MG63 (cell line): ENCODE measurements at regions not wholly inside any gene's neighbourhood (a gene's known extent, or its start where the extent isn't known, plus 50 kb on each side); places are given as distances from the start of the nearest gene placed in this dataset.

Source experiments
- DNase-seq: peaks from one replicate; pipeline ENCODE4 v3.0.0-alpha.2; 2020
- H3K27me3 ChIP-seq: fragments of 250-450 bp; sonication (Bioruptor Pico); 2 replicates; pipeline ENCODE4 v1.5.1; 2020; ENCODE audit warnings: mild to moderate bottlenecking, moderate library complexity
- H3K36me3 ChIP-seq: fragments of 250-450 bp; sonication (Bioruptor Pico); 2 replicates; pipeline ENCODE4 v1.5.1; 2020; ENCODE audit warnings: mild to moderate bottlenecking, moderate library complexity
- H3K4me3 ChIP-seq: fragments of 250-450 bp; sonication (Bioruptor Pico); 2 replicates; pipeline ENCODE4 v1.5.1; 2020; ENCODE audit warnings: mild to moderate bottlenecking, moderate library complexity
- H3K9me3 ChIP-seq: fragments of 250-450 bp; sonication (Bioruptor Pico); 2 replicates; pipeline ENCODE4 v1.5.1; 2020; ENCODE audit warnings: mild to moderate bottlenecking, moderate library complexity

DNA sequence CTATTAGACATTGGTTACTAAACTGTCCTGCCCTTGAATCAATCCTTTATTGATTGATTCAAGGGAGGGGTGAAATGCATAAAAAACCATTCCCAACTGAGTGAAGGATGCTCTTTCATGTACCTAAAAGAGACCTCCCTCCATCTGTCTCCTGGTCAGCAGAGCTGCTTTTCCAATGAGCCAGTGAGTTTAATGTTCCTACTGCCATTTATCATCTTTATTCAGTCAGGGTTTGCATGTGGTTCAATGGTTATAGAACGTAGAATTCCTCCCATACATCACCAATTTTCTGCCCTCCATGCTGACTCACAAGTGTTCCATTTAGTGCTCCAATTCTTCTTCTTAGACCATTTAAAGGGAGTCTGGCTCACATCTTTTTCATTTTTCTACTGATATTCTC lies 199.1 kb upstream of the PCSK5 start:
- no peak for DNase-seq

DNA sequence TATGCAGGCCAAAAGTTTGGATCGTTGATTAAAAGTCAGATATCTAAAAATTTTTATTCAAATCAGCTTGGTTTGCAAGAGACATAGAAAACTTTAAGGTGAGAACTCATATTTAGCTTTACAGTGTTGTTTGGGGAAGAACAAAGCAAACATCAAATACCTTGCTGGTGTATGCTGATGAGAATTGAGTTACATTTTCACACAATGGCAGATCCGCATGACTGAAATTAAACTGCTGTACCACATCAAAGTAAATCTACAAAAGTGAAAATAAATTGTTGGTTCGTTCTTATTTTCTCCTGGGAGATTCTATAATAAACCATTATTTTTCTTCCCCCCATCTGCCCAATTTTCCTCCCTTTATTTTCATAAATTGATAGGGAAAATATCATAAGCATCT lies 198.2 kb upstream of the PCSK5 start:
- H3K36me3 ChIP-seq: no peaks in the 10 kb centered on the region
- DNase-seq: no peak
- no peaks in the 10 kb centered on the region for H3K27me3 ChIP-seq
- H3K4me3 ChIP-seq: no peak overlapping the region
- H3K9me3 ChIP-seq: no peaks in the 10 kb centered on the region

More for the DNA sequence above, 199.1 kb upstream of the PCSK5 start:
- no peaks in the 10 kb centered on the region for H3K9me3 ChIP-seq
- H3K4me3 ChIP-seq: no peak overlapping the region
- H3K36me3 ChIP-seq: no peaks in the 10 kb centered on the region
- H3K27me3 ChIP-seq: no peaks in the 10 kb centered on the region

DNA sequence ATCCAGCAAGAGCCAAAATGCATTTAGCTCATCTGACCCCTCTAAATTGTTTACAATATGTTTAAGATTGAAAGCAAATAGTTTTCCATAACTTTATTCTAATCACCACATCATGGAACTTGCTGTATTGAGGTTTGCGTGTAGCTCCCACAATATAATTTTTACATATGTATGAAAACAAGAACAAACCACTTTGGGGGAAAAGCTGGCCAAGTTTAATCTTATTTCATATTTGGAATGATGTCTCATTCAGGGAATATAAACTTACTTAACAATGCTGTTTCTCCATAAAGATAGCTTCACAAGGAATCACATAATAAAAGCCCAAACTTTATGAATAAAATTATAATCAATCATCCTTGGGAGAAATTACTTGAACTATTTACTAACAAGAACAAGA lies 194.6 kb upstream of the PCSK5 start:
- H3K27me3 ChIP-seq: no peaks in the 10 kb centered on the region
- H3K4me3 ChIP-seq: no peak overlapping the region
- no peak for DNase-seq
- no peaks in the 10 kb centered on the region for H3K9me3 ChIP-seq
- H3K36me3 ChIP-seq: no peaks in the 10 kb centered on the region

DNA sequence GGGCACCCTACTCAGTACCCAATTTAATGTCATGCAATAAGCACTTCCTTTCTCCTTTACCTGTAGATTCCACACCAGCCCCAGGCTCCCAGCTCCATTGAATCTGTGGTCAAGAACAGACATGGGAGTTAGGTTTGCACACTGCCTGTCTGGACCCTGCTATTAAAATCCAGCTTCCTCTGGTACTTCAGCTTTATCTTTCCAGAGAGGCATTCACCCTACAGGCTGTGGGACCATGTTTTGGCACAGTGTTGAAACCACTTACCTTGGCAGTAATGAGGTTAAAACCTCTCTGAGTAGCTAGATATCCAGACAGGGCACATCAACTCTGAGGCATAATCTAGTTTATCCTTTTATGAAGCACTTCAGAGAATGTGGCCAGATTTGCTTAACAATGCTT lies 191.5 kb upstream of the PCSK5 start:
- DNase-seq: no peak
- Histone ChIP-seq H3K4me3 (no peak overlapping the region), H3K9me3 (no peaks in the 10 kb centered on the region), H3K27me3 (no peaks in the 10 kb centered on the region), H3K36me3 (no peaks in the 10 kb centered on the region)

DNA sequence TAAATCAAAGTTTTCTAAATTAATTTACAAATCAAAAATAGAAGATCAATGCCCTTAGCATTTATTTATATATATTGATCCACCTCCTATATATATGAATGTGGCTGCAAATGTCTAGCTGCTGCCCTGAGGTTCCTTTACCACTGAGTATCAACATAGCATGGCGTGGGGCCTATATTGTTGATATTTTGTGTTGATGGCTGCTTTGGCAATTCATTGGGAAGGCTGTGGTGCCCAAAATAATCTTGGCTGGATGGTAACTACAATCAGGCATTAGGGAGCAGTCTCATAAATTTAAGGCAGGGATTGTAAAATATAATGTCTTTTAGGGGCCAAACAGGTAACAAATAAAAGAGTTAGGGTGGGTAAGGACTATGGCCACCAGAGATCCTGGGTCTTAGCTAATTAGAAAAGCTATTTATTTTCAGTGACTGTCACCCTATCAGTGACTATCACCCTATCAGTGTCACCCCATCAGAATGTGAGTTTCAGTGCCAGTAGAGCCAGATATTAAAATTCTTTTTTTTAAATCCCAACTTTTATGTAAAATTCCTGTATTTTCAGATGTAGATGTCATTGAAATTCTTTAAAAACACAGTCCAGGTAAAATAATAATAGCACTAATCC lies 190.7 kb upstream of the PCSK5 start:
- no peaks in the 10 kb centered on the region for H3K9me3 ChIP-seq
- H3K36me3 ChIP-seq: no peaks in the 10 kb centered on the region
- DNase-seq: no peak
- H3K27me3 ChIP-seq: no peaks in the 10 kb centered on the region
- H3K4me3 ChIP-seq: no peak overlapping the region

DNA sequence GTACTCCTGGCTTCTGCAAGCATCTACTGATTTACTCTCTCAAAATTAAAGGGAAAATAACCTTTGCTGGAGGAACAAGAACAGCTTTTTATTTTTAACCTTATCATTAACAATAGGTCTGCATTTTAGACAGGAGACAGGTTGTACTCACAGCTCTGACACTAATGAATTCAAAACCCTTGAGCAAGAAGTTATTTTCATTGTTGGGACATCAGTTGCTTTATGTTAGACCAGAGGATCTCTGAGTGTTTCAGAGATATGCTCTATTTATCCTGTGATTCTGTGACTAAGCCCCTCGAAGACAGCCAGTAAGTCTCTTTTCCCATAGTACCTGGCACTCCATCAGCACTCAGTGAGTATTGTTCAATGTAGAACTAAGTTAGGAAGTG lies 190.2 kb upstream of the PCSK5 start:
- Histone ChIP-seq H3K4me3 (no peak overlapping the region), H3K9me3 (no peaks in the 10 kb centered on the region), H3K36me3 (no peaks in the 10 kb centered on the region), H3K27me3 (no peaks in the 10 kb centered on the region)
- no peak for DNase-seq

DNA sequence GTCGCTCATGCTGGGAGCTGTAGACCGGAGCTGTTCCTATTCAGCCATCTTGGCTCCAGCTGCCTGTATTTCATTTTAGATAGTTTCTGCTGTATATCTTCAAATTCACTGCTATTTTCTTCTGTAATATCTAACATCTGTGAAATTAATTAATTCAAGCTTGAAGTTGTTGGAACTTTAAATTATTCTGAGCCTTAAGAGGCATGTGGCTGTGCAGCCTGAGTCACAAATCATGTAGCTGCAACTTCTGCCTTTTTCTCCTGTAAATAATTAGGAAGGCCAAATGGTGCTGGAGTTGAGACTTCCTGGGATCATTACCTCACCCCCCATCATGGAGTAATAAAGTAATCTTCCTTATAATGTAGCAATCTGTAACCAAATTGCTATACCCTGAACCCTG lies 183.3 kb upstream of the PCSK5 start:
- DNase-seq: no peak
- Histone ChIP-seq H3K27me3 (no peaks in the 10 kb centered on the region), H3K36me3 (no peaks in the 10 kb centered on the region), H3K4me3 (no peak overlapping the region), H3K9me3 (no peaks in the 10 kb centered on the region)

DNA sequence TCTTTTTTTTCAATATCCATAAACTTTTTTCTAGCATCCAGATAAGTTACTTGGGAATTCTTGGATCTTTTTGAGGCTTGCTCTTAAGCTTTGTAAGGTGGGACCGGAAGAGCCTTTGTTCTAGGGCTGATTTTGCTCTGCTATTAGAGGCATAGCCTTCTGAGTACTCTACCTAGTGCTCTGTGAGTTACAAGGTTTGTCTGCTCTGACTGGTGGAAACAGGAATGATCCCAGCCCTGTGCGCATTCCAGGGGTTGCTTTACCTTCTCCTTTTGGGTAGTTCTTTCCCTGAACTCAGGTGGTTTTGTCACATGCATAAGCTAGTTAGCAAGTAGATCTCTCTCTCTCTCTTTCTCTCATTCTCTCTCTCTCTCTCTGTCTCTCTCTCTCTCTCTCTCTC lies 180.8 kb upstream of the PCSK5 start:
- no peak overlapping the region for H3K4me3 ChIP-seq
- no peaks in the 10 kb centered on the region for H3K27me3 ChIP-seq
- H3K9me3 ChIP-seq: no peaks in the 10 kb centered on the region
- DNase-seq: no peak
- no peaks in the 10 kb centered on the region for H3K36me3 ChIP-seq

DNA sequence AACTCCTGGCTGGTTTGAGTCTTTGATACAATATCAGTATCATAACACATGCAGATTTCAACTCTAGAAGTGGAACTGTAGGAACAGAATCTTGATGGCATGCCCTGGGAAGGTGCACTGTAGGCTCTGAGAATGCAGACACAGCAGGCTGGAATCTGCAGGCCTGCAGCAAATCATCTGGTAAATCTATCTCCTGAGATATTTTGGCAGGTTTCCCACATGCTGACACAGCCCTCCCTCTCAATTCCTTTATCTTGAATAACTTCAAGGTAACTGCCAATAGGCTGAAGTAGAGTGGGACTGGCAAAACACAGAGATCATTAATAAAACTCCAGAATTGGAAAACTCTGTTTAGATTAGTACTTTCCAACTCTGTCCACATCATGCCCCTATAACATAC lies 177.8 kb upstream of the PCSK5 start:
- Histone ChIP-seq H3K4me3 (no peak overlapping the region), H3K9me3 (no peaks in the 10 kb centered on the region), H3K36me3 (no peaks in the 10 kb centered on the region), H3K27me3 (no peaks in the 10 kb centered on the region)
- peak; percentile 20 for DNase-seq

DNA sequence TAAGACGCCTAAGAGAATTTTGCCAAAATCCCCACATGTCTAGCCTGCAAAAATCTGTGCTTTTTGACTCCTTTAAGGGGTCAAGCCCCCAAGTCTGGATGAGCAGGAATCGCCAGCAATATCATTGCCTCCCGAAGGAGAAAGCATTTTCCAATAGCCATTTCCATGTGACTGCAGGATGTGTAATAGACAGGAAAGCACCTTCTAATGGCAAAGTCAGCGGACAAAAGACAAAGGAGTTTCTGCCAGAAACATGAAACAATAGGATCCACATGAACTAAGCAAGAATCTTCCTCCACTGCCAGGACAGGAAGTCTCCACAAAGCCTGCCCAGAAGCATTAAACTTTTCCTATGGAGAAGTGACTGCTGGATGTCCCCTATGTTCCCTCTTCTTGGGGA lies 177.1 kb upstream of the PCSK5 start:
- Histone ChIP-seq H3K27me3 (no peaks in the 10 kb centered on the region), H3K4me3 (no peak overlapping the region), H3K9me3 (no peaks in the 10 kb centered on the region), H3K36me3 (no peaks in the 10 kb centered on the region)
- no peak for DNase-seq

DNA sequence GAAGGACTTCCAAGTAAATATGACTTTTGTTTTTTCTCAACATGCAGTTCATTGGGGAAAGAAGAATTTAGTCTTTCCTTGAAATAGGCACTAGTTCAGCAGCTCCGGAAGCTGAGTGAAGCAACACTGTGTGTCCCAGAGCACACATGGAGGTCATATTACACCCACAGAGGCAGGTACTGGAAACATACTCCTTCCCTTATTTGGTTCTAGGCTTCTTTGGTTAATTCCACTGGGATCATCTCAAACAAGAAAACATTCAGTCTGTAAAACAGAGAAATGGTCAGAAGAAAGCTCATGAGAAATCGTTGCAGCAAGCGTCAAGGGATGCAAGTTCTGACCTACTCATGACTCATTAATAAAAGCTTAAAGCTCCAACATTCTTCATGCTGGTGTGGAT lies 175.1 kb upstream of the PCSK5 start:
- H3K27me3 ChIP-seq: no peaks in the 10 kb centered on the region
- no peaks in the 10 kb centered on the region for H3K9me3 ChIP-seq
- no peak for DNase-seq
- no peaks in the 10 kb centered on the region for H3K36me3 ChIP-seq
- no peak overlapping the region for H3K4me3 ChIP-seq

DNA sequence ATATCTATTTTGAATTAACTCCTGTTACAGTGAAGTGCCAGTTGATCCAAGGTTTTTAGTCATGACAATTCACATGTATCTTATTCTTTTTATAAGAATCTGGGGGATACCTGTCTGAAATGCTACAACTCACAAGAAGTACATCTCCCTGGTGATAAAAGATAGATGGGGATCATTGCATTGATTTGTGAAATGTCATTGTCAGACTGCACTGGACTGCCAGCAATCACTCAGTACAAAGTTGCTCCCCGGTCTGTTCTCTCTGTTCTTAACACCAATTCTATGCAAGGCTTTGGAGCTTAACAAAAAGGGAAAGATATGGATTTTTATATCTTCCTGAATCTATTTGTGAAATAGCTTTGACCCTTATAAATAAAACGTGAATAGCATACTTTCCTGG lies 171.8 kb upstream of the PCSK5 start:
- Histone ChIP-seq H3K4me3 (no peak overlapping the region), H3K27me3 (no peaks in the 10 kb centered on the region), H3K9me3 (no peaks in the 10 kb centered on the region; the same call in 1 of the 2 replicates), H3K36me3 (no peaks in the 10 kb centered on the region)
- DNase-seq: no peak

DNA sequence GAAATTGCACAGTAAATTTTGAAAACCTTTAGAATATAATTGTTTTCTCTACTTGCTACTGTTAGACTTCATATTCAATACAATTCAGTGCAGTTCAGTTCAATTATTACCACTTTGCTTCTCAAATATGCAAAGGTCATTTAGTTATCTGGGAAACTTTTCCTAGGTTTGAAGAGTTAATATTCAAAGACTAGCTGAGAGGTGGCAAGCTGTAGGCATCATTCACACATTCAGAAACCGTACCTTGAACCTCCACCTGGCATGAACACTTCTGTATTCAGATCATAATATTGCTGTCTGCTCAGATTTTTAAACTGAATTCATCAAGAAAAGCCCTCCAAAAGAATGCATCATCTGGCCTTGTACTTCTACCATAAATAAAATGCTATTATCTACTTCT lies 162.1 kb upstream of the PCSK5 start:
- no peak for DNase-seq
- Histone ChIP-seq H3K4me3 (no peak overlapping the region), H3K27me3 (no peaks in the 10 kb centered on the region), H3K36me3 (no peaks in the 10 kb centered on the region), H3K9me3 (no peaks in the 10 kb centered on the region)

DNA sequence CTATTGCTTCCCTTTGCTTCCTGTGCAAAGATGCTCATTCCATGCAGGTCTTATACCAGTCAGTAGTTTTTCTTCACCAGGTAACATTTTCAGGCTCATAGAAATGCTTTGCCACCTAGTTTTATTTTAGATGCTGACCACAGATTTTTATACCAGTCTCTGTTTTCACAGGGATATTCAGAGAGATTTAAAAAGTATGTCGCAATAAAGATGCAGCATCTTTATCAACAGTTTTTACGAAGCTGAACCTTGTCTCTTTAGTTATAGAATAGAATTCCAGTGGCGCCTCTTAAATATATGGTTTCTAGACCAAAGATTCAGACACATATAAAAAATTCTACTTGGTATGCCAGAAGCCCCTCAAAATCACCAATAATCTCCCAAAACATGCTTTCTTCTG lies 155.7 kb upstream of the PCSK5 start:
- H3K27me3 ChIP-seq: no peaks in the 10 kb centered on the region
- H3K36me3 ChIP-seq: no peaks in the 10 kb centered on the region
- no peaks in the 10 kb centered on the region for H3K9me3 ChIP-seq
- H3K4me3 ChIP-seq: no peak overlapping the region
- DNase-seq: no peak

DNA sequence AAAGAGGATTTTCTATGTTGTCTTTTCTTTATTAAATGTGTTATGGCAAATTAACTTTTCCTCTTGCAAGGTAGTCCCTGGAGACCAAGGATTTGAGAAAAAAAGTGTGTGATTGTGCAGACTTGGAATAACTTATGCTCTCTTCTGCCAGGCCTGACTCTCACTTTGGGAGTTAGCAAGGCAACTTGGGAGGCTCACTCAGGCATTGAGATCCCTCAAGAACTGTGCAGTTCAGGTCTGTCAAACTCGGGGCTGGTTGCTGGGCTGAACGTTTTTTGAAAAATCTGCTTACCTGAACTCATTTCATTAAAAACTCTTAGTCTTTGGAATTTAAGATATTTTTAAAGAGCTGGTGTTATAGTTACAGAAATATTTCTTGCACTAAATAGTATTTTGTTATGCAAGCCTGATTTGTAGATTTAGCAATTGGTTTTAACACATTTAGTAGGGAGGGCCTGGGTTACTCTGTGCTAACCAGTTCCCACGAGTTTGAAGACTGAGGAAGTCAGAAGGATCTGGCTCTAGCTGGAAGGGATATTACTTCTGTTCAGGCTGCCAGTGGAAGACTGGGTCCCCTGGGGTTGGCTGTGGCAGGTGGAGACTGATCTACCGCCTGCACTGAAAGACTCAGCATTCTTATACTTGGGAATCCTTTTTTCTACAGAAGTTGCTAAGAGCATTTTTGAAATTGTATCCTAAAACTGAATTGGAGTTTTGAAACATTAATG lies 150.4 kb upstream of the PCSK5 start:
- Histone ChIP-seq H3K36me3 (no peaks in the 10 kb centered on the region), H3K9me3 (no peaks in the 10 kb centered on the region), H3K4me3 (no peak overlapping the region), H3K27me3 (no peaks in the 10 kb centered on the region)
- no peak for DNase-seq

DNA sequence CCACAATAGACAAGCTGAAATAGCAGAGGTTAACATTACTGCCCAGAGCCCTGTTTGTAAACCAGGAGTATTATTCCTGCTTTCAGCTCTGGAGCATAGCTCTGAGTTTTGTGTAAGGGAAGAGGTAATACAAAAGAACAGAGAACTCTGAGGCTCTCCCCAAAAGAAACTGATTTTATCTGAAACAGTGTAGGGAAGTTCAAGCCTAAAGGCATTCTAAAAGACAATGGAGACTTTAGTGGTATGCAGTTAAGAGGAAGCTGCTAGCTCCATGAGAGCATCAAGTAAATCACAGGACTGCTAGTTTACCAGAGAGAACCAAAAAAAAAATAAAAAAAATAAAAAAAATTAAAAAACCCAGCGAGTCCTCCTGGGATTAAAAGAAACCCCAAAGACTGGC lies 146.6 kb upstream of the PCSK5 start:
- Histone ChIP-seq H3K27me3 (no peaks in the 10 kb centered on the region), H3K36me3 (no peaks in the 10 kb centered on the region), H3K4me3 (no peak overlapping the region), H3K9me3 (no peaks in the 10 kb centered on the region)
- no peak for DNase-seq

DNA sequence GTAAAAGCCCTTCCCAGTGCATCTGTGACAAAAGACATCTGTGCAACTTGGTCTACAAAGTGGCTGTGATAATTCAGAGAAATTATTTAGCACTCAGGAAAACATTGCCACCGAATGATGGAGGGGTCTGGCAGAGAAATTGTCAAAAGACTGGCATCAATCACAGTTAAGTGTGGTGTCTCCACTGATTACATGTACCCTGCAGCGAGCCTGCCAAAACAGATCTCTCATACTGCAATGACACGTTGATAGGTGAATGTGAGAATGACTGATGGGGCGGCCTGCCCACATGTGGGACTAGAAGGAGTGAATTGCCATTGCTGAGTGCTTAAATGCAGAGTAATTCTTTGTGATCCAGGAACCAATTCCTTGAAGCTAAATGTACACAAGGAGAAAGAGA lies 136.4 kb upstream of the PCSK5 start:
- no peaks in the 10 kb centered on the region for H3K9me3 ChIP-seq
- no peak for DNase-seq
- H3K4me3 ChIP-seq: no peak overlapping the region
- no peaks in the 10 kb centered on the region for H3K27me3 ChIP-seq
- H3K36me3 ChIP-seq: no peaks in the 10 kb centered on the region

DNA sequence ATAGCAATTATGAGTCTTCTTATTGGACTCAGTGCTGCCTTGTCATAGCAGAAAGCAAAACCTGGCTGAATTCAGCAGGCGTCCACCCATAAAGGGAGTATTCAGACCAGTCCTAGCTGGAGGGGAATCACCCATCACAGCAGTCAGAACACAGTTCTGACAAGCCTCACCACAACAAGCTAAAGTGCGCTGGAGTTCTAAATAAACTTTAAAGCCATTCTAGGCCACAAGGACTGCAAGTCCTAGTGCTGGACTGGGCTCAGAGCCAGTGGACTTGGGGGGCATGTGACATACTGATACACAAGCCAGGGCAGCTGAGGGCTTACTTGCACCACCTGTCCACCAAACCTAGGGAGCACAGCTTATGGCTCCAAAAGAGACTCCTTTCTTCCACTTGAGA lies 115.3 kb upstream of the PCSK5 start:
- Histone ChIP-seq H3K27me3 (no peaks in the 10 kb centered on the region), H3K36me3 (no peaks in the 10 kb centered on the region), H3K4me3 (no peak overlapping the region), H3K9me3 (no peaks in the 10 kb centered on the region)
- no peak for DNase-seq
